Ovary (tissue), 7 donors: ENCODE measurements at regions not wholly inside any gene's neighbourhood (a gene's known extent, or its start where the extent isn't known, plus 50 kb on each side); places are given as distances from the start of the nearest gene placed in this dataset.
"Not testable (repeated sequence)": the region's sequence is repeated elsewhere in the genome, so short reads cannot be mapped to it uniquely, and the experiment has no call there.

Experiments
- DNase-seq, 5 donors: peaks; one replicate each; pipeline ENCODE4 v3.0.0-alpha.2; 2019 to 2020
- H3K27ac ChIP-seq, 2 donors: fragments of 200-600 bp; one replicate each; pipeline versions ENCODE4 v1.5.1 to v1.8.0; 2019 to 2022
- H3K27me3 ChIP-seq: fragments of 200-600 bp; one replicate; pipeline ENCODE4 v1.8.0; 2022
- H3K36me3 ChIP-seq: fragments of 200-600 bp; sonication (generic); one replicate; pipeline ENCODE4 v1.5.1; 2019
- H3K4me1 ChIP-seq: one replicate; pipeline ENCODE4 v1.8.1; 2013; ENCODE audit warnings: mild to moderate bottlenecking, moderate library complexity; ENCODE audit not compliant: insufficient read depth
- H3K4me3 ChIP-seq: fragments of 200-600 bp; sonication (generic); one replicate; pipeline ENCODE4 v1.5.1; 2017
- H3K9me3 ChIP-seq, 2 donors: fragments of 200-600 bp in 1 of 2; sonication (generic) in 1 of 2; one replicate each; pipeline versions ENCODE4 v1.5.1 to v1.8.1; 2013 to 2019; ENCODE audit warnings: mild to moderate bottlenecking in 1 of 2, moderate library complexity in 1 of 2
- CTCF ChIP-seq, 3 donors: fragments of 450-650 bp in 2 of 3; fragments of 200-600 bp in 1 of 3; IDR thresholded peaks; one replicate each; pipeline versions ENCODE4 v1.5.1 to v1.8.0; 2016 to 2022; ENCODE audit warnings: antibody characterized with exemption in 3 of 3, mild to moderate bottlenecking in 1 of 3
- EP300 ChIP-seq: sonication (generic); formaldehyde crosslinking; IDR thresholded peaks from one replicate; pipeline ENCODE4 v1.6.1; 2017; ENCODE audit warnings: antibody characterized with exemption
- POLR2A ChIP-seq: fragments of 450-650 bp; IDR thresholded peaks from one replicate; pipeline ENCODE4 v1.6.1; 2017; ENCODE audit warnings: antibody characterized with exemption, mild to moderate bottlenecking, moderate library complexity
- WGBS, 3 donors: extraction: QIAGEN DNeasy Blood & Tissue Kit in 1 of 3; methylation state at CpG; one replicate each; pipeline versions ENCODE4 v1.1.5 to v1.1.7; 2013 to 2017; 5-methylcytosine and 5-hydroxymethylcytosine counted together
- intact Hi-C, 4 donors: fragments of 100-400 bp; cut with DNase I; formaldehyde crosslinking; loops; one replicate each; pipeline versions ENCODE4 v1.11.0 to v1.15.1; 2022 to 2023
- donor health status: DM: no; HTN: no; CAD: no; lungs with moderate emphysema.
- donor health status: DM: no; HTN: no; CAD: no.
- donor health status: Bipolar disorder and iron deficiency.
- donor health status: DM: no; HTN: no; CAD: no.
- donor health status: DM: yes; HTN: yes; CAD: no.

GRCh38 chr6:18039481-18039880 lies 52.0 kb upstream of the KIF13A start:
- Histone ChIP-seq H3K36me3 (no peaks in the 10 kb centered on the region), H3K27ac (no peak overlapping the region), H3K4me3 (no peak overlapping the region), H3K27me3 (no peaks in the 10 kb centered on the region), H3K4me1 (peaks cover 8% of the 10 kb centered on the region), H3K9me3 (no peaks in the 10 kb centered on the region)
- intact Hi-C loops, result no loop called here
- WGBS, 3 donors, result 85 to 92% (median 90%) methylated on average over 3 of the region's 3 CpGs
- DNase-seq, result no peak
- TF ChIP-seq POLR2A, result no peak
- TF ChIP-seq CTCF (IDR thresholded peaks at IDR 0.05), result no peak
- TF ChIP-seq EP300, result no peak

- 77 to 91% (median 83%) methylated on average over 1 of the region's 1 CpG for WGBS, 3 donors
- H3K27me3 ChIP-seq, intact Hi-C loops, H3K36me3 ChIP-seq, H3K9me3 ChIP-seq, H3K4me3 ChIP-seq, DNase-seq, H3K27ac ChIP-seq, H3K4me1 ChIP-seq: not testable (repeated sequence)
Measured at GRCh38 chr6:18038235-18038634, 50.8 kb upstream of the KIF13A start.
